Immature natural killer cell (primary cell): ENCODE measurements at regions not wholly inside any gene's neighbourhood (a gene's known extent, or its start where the extent isn't known, plus 50 kb on each side); places are given as distances from the start of the nearest gene placed in this dataset.

Experiments used
- DNase-seq, 3 donors: peaks; one replicate each; pipeline ENCODE4 v3.0.0; 2022; ENCODE audit warnings: mixed read lengths in 1 of 3
- H3K27ac Mint-ChIP-seq, 6 donors: one replicate each; pipeline ENCODE4 v1.8.0; 2020; ENCODE audit warnings: mixed read lengths in 6 of 6, mild to moderate bottlenecking in 5 of 6, inconsistent platforms in 4 of 6, moderate library complexity in 3 of 6
- H3K27me3 Mint-ChIP-seq, 3 donors: one replicate each; pipeline ENCODE4 v1.8.0; 2020 to 2021; ENCODE audit warnings: low read depth in 3 of 3, mild to moderate bottlenecking in 3 of 3, mixed read lengths in 3 of 3, moderate library complexity in 3 of 3, inconsistent platforms in 1 of 3
- H3K36me3 Mint-ChIP-seq, 3 donors: one replicate each; pipeline ENCODE4 v1.8.0; 2020; ENCODE audit warnings: mixed read lengths in 3 of 3, inconsistent platforms in 2 of 3, mild to moderate bottlenecking in 2 of 3
- H3K4me1 Mint-ChIP-seq, 2 donors: one replicate each; pipeline ENCODE4 v1.8.0; 2020; ENCODE audit warnings: inconsistent platforms in 2 of 2, mild to moderate bottlenecking in 2 of 2, mixed read lengths in 2 of 2, moderate library complexity in 1 of 2
- H3K4me3 Mint-ChIP-seq, 5 donors: one replicate each; pipeline ENCODE4 v1.8.0; 2020; ENCODE audit warnings: mild to moderate bottlenecking in 5 of 5, mixed read lengths in 5 of 5, inconsistent platforms in 3 of 5, moderate library complexity in 3 of 5
- H3K9me3 Mint-ChIP-seq, 6 donors: one replicate each; pipeline ENCODE4 v1.8.0; 2020; ENCODE audit warnings: mild to moderate bottlenecking in 6 of 6, mixed read lengths in 6 of 6, inconsistent platforms in 4 of 6, moderate library complexity in 3 of 6

GRCh38 chr15:62913246-62913645 lies 129.3 kb upstream of the TPM1 start:
- peaks cover 0 to 2% (median 0%) of the 10 kb centered on the region in 6 donors for H3K9me3 Mint-ChIP-seq
- no peaks in the 10 kb centered on the region for H3K36me3 Mint-ChIP-seq
- peaks cover 3 to 5% (median 4%) of the 10 kb centered on the region in 3 donors for H3K27me3 Mint-ChIP-seq
- H3K4me3 Mint-ChIP-seq, result no peak overlapping the region
- DNase-seq, result no peak
- H3K4me1 Mint-ChIP-seq, result no peaks in the 10 kb centered on the region
- H3K27ac Mint-ChIP-seq, result no peak overlapping the region

GRCh38 chr15:62914461-62915079 lies 128.0 kb upstream of the TPM1 start:
- Mint-ChIP-seq H3K4me1 (no peaks in the 10 kb centered on the region), H3K9me3 (peaks cover 0 to 2% (median 0%) of the 10 kb centered on the region in 6 donors), H3K27me3 (peaks cover 3 to 5% (median 4%) of the 10 kb centered on the region in 3 donors), H3K4me3 (no peak overlapping the region), H3K27ac (no peak overlapping the region), H3K36me3 (no peaks in the 10 kb centered on the region)
- DNase-seq, result no peak

GRCh38 chr15:62920682-62921502 lies 121.7 kb upstream of the TPM1 start:
- Mint-ChIP-seq H3K4me3 (no peak overlapping the region), H3K36me3 (no peaks in the 10 kb centered on the region), H3K4me1 (no peaks in the 10 kb centered on the region), H3K27me3 (peaks cover 1 to 6% (median 6%) of the 10 kb centered on the region in 3 donors), H3K27ac (no peak overlapping the region), H3K9me3 (no peaks in the 10 kb centered on the region)
- DNase-seq, result no peak

GRCh38 chr15:62922514-62922913 lies 120.0 kb upstream of the TPM1 start:
- Mint-ChIP-seq H3K4me1 (no peaks in the 10 kb centered on the region), H3K36me3 (no peaks in the 10 kb centered on the region), H3K27ac (no peak overlapping the region), H3K9me3 (no peaks in the 10 kb centered on the region), H3K4me3 (no peak overlapping the region), H3K27me3 (peaks cover 0 to 9% (median 9%) of the 10 kb centered on the region in 3 donors)
- no peak for DNase-seq

- Mint-ChIP-seq H3K27me3 (peaks cover 0 to 10% (median 7%) of the 10 kb centered on the region in 3 donors), H3K4me3 (no peak overlapping the region), H3K36me3 (no peaks in the 10 kb centered on the region), H3K4me1 (no peaks in the 10 kb centered on the region), H3K27ac (no peak overlapping the region), H3K9me3 (no peaks in the 10 kb centered on the region)
- no peak for DNase-seq
Observed at GRCh38 chr15:62925875-62926274, 116.7 kb upstream of the TPM1 start.

- no peak overlapping the region for H3K27ac Mint-ChIP-seq
- no peaks in the 10 kb centered on the region for H3K4me1 Mint-ChIP-seq
- no peaks in the 10 kb centered on the region for H3K36me3 Mint-ChIP-seq
- no peaks in the 10 kb centered on the region for H3K9me3 Mint-ChIP-seq
- no peak for DNase-seq
- no peak overlapping the region for H3K4me3 Mint-ChIP-seq
- H3K27me3 Mint-ChIP-seq, result peaks cover 0 to 7% (median 7%) of the 10 kb centered on the region in 3 donors
Observed at GRCh38 chr15:62927196-62927595, 115.4 kb upstream of the TPM1 start.

- Mint-ChIP-seq H3K4me3 (no peak overlapping the region), H3K4me1 (no peaks in the 10 kb centered on the region), H3K36me3 (no peaks in the 10 kb centered on the region), H3K9me3 (no peaks in the 10 kb centered on the region), H3K27ac (no peak overlapping the region), H3K27me3 (peaks cover 0 to 7% (median 7%) of the 10 kb centered on the region in 3 donors)
- no peak for DNase-seq
Observed at GRCh38 chr15:62927836-62928235, 114.7 kb upstream of the TPM1 start.

- Mint-ChIP-seq H3K27me3 (peaks cover 0 to 7% (median 7%) of the 10 kb centered on the region in 3 donors), H3K36me3 (no peaks in the 10 kb centered on the region), H3K4me1 (no peaks in the 10 kb centered on the region), H3K9me3 (no peaks in the 10 kb centered on the region), H3K4me3 (no peak overlapping the region), H3K27ac (no peak overlapping the region)
- no peak for DNase-seq
Observed at GRCh38 chr15:62928242-62928999, 114.1 kb upstream of the TPM1 start.

GRCh38 chr15:62929000-62929357 lies 113.6 kb upstream of the TPM1 start:
- Mint-ChIP-seq H3K27ac (no peak overlapping the region), H3K36me3 (no peaks in the 10 kb centered on the region), H3K27me3 (peaks cover 0 to 7% (median 7%) of the 10 kb centered on the region in 3 donors), H3K9me3 (no peaks in the 10 kb centered on the region), H3K4me1 (no peaks in the 10 kb centered on the region), H3K4me3 (no peak overlapping the region)
- DNase-seq, result no peak

GRCh38 chr15:62931650-62932049 lies 110.9 kb upstream of the TPM1 start:
- Mint-ChIP-seq H3K4me3 (no peak overlapping the region), H3K27ac (no peak overlapping the region), H3K4me1 (no peaks in the 10 kb centered on the region), H3K27me3 (peaks cover 0 to 6% (median 0%) of the 10 kb centered on the region in 3 donors), H3K9me3 (no peaks in the 10 kb centered on the region), H3K36me3 (no peaks in the 10 kb centered on the region)
- DNase-seq, result no peak

- Mint-ChIP-seq H3K9me3 (no peaks in the 10 kb centered on the region), H3K27me3 (peaks cover 0 to 6% (median 0%) of the 10 kb centered on the region in 3 donors), H3K36me3 (no peaks in the 10 kb centered on the region), H3K4me3 (no peak overlapping the region), H3K4me1 (no peaks in the 10 kb centered on the region), H3K27ac (no peak overlapping the region)
- no peak for DNase-seq
Observed at GRCh38 chr15:62932436-62932835, 110.1 kb upstream of the TPM1 start.

- Mint-ChIP-seq H3K9me3 (no peaks in the 10 kb centered on the region), H3K27me3 (peaks cover 0 to 6% (median 0%) of the 10 kb centered on the region in 3 donors), H3K4me1 (no peaks in the 10 kb centered on the region), H3K36me3 (no peaks in the 10 kb centered on the region), H3K27ac (no peak overlapping the region), H3K4me3 (no peak overlapping the region)
- DNase-seq, result no peak
Observed at GRCh38 chr15:62933386-62933785, 109.2 kb upstream of the TPM1 start.

GRCh38 chr15:62934236-62934971 lies 108.1 kb upstream of the TPM1 start:
- DNase-seq, result no peak
- H3K36me3 Mint-ChIP-seq, result no peaks in the 10 kb centered on the region
- H3K27me3 Mint-ChIP-seq, result peaks cover 0 to 5% (median 0%) of the 10 kb centered on the region in 3 donors
- H3K27ac Mint-ChIP-seq, result no peak overlapping the region
- no peaks in the 10 kb centered on the region for H3K9me3 Mint-ChIP-seq
- H3K4me3 Mint-ChIP-seq, result no peak overlapping the region
- H3K4me1 Mint-ChIP-seq, result no peaks in the 10 kb centered on the region
